PC-9 (cell line): ENCODE measurements at regions not wholly inside any gene's neighbourhood (a gene's known extent, or its start where the extent isn't known, plus 50 kb on each side); places are given as distances from the start of the nearest gene placed in this dataset.
"Not testable (repeated sequence)": the region's sequence is repeated elsewhere in the genome, so short reads cannot be mapped to it uniquely, and the experiment has no call there.

Experiments used
- BruUV-seq: library from RNA; stranded (reverse); fragments of 400-500 nt; replicated peaks from 2 replicates; lab custom pipeline; 2021; lab: Mats Ljungman, UMichigan
- CTCF ChIA-PET: fragments of 300-600 bp; sonication (Branson Sonifier 250); formaldehyde crosslinking; loops from one replicate; lab custom pipeline; 2022; ENCODE audit warnings: antibody characterized with exemption; lab: Charles Lee
- POLR2A ChIA-PET: fragments of 300-600 bp; sonication (Branson Sonifier 250); formaldehyde crosslinking; loops from one replicate; lab custom pipeline; 2022; ENCODE audit warnings: antibody characterized with exemption; ENCODE audit not compliant: unreplicated experiment; lab: Charles Lee
- DNase-seq, 2 experiments: peaks; one replicate each; pipeline versions ENCODE4 v3.0.0 to v3.0.0-alpha.2; 2015 to 2022; ENCODE audit warnings: mixed read lengths in 1 of 2
- H2AFZ ChIP-seq: fragments of 200-600 bp; sonication (generic); 2 replicates; pipeline ENCODE4 v1.8.1; 2017; ENCODE audit warnings: antibody characterized with exemption
- H3F3A ChIP-seq: fragments of 200-600 bp; sonication (generic); 2 replicates; pipeline ENCODE4 v1.8.1; 2017; ENCODE audit warnings: antibody characterized with exemption, mild to moderate bottlenecking, low read depth; ENCODE audit not compliant: insufficient read depth
- H3K27ac ChIP-seq: fragments of 200-600 bp; sonication (generic); 2 replicates; pipeline ENCODE4 v1.6.1; 2016; ENCODE audit warnings: mixed run types
- H3K27me3 ChIP-seq: fragments of 200-600 bp; sonication (generic); 2 replicates; pipeline ENCODE4 v1.6.1; 2016; ENCODE audit warnings: low read depth, mixed run types; ENCODE audit not compliant: insufficient read depth
- H3K36me3 ChIP-seq: fragments of 200-600 bp; sonication (generic); 2 replicates; pipeline ENCODE4 v1.6.1; 2016; ENCODE audit warnings: low read depth, mixed run types
- H3K4me1 ChIP-seq: fragments of 200-600 bp; sonication (generic); replicated peaks from 2 replicates; pipeline ENCODE4 v1.6.1; 2016; ENCODE audit warnings: mixed run types; ENCODE audit not compliant: insufficient read depth
- H3K4me2 ChIP-seq: fragments of 200-600 bp; sonication (generic); 2 replicates; pipeline ENCODE4 v1.6.1; 2017; ENCODE audit warnings: mixed run types
- H3K4me3 ChIP-seq: fragments of 200-600 bp; sonication (generic); 2 replicates; pipeline ENCODE4 v1.6.1; 2016; ENCODE audit warnings: mixed run types
- H3K79me2 ChIP-seq: fragments of 200-600 bp; sonication (generic); 2 replicates; pipeline ENCODE4 v1.6.1; 2017; ENCODE audit warnings: low read depth, mixed run types
- H3K9me2 ChIP-seq: fragments of 200-600 bp; sonication (generic); 2 replicates; pipeline ENCODE4 v1.8.1; 2017; ENCODE audit warnings: mild to moderate bottlenecking; ENCODE audit not compliant: insufficient read depth
- H3K9me3 ChIP-seq: fragments of 200-600 bp; sonication (generic); 2 replicates; pipeline ENCODE4 v1.8.1; 2016; ENCODE audit warnings: low read depth; ENCODE audit not compliant: insufficient read depth
- H4K20me1 ChIP-seq: fragments of 200-600 bp; sonication (generic); 2 replicates; pipeline ENCODE4 v1.8.1; 2017; ENCODE audit not compliant: insufficient read depth
- EZH2 ChIP-seq: fragments of 200-600 bp; sonication (generic); IDR thresholded peaks from 2 replicates; pipeline ENCODE4 v1.8.0; 2017; ENCODE audit warnings: antibody characterized with exemption, low read depth
- intact Hi-C: fragments of 100-400 bp; cut with micrococcal nuclease; formaldehyde crosslinking; loops from one replicate; pipeline ENCODE4 v1.10.0; 2022; ENCODE audit not compliant: unreplicated experiment
- TF ChIP-seq, protein P1 (sequence below): fragments of 200-600 bp; sonication (generic); conservative IDR thresholded peaks from 2 replicates; pipeline ENCODE4 v1.6.1; 2017; ENCODE audit warnings: mixed run types, antibody characterized with exemption, mild to moderate bottlenecking, moderate library complexity

DNA sequence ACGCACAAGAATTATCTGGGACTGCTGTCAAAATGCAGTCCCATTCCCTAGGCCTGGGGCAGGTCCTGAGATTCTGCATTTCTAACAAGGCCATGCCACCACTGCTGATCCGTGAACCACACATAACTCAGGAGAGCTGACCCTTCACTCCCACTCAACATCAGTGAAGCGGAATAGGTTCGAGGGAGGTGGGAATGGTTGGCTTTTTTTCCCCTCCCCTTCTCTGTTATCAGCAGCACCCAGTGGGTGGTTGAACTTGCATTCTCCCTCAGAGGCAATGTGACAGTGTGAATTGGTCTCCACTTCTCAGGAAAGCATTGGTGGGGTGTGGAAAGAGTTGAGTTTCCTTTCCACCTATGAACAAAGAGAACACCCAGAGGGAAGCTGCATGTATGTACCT lies 344.3 kb downstream of the GADD45G start:
- ChIA-PET CTCF (no interaction called here), POLR2A (no interaction called here)
- Histone ChIP-seq H3K79me2 (no peaks in the 10 kb centered on the region), H2AFZ (no peak overlapping the region), H3K27me3 (peaks cover 33% of the 10 kb centered on the region), H3K27ac (no peak overlapping the region), H3K9me2 (no peaks in the 10 kb centered on the region), H3K4me3 (no peak overlapping the region), H3K36me3 (no peaks in the 10 kb centered on the region), H3F3A (no peaks in the 10 kb centered on the region), H4K20me1 (no peaks in the 10 kb centered on the region), H3K4me1 (no peaks in the 10 kb centered on the region), H3K4me2 (no peak overlapping the region), H3K9me3 (no peaks in the 10 kb centered on the region)
- BruUV-seq: no TSS peak
- TF ChIP-seq, protein P1, sequence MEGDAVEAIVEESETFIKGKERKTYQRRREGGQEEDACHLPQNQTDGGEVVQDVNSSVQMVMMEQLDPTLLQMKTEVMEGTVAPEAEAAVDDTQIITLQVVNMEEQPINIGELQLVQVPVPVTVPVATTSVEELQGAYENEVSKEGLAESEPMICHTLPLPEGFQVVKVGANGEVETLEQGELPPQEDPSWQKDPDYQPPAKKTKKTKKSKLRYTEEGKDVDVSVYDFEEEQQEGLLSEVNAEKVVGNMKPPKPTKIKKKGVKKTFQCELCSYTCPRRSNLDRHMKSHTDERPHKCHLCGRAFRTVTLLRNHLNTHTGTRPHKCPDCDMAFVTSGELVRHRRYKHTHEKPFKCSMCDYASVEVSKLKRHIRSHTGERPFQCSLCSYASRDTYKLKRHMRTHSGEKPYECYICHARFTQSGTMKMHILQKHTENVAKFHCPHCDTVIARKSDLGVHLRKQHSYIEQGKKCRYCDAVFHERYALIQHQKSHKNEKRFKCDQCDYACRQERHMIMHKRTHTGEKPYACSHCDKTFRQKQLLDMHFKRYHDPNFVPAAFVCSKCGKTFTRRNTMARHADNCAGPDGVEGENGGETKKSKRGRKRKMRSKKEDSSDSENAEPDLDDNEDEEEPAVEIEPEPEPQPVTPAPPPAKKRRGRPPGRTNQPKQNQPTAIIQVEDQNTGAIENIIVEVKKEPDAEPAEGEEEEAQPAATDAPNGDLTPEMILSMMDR: no peak
- TF ChIP-seq EZH2: no peak
- DNase-seq: no peak
- intact Hi-C loops: no loop called here

DNA sequence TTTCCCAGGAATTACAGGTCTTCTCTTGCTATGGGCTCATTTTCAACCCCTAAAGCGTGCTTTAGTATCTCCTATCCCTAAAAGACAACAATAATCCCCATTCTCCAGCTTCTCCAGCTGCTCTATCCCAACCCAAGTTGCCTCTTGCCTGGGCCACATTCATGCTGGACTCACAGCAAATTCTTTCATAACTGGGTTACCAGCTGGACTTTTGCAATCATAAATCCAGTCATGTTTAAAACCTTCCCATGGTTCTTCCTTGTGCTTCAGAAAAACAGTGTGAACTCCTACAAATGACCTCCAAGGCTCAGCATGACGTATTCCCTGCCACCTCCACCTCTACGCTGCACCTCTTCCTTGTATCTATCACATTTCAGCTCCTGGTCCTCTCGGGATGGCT lies 346.9 kb downstream of the GADD45G start:
- no peak for TF ChIP-seq EZH2
- TF ChIP-seq, protein P1: no peak
- no peaks in the 10 kb centered on the region for H3K36me3 ChIP-seq
- no peaks in the 10 kb centered on the region for H4K20me1 ChIP-seq
- H3K27me3 ChIP-seq: peaks cover 19% of the 10 kb centered on the region
- no peak overlapping the region for H2AFZ ChIP-seq
- no peaks in the 10 kb centered on the region for H3K79me2 ChIP-seq
- no peak for DNase-seq
- H3K4me2 ChIP-seq: no peak overlapping the region
- H3K9me2 ChIP-seq: no peaks in the 10 kb centered on the region
- no peaks in the 10 kb centered on the region for H3K4me1 ChIP-seq
- no peak overlapping the region for H3K4me3 ChIP-seq
- no peaks in the 10 kb centered on the region for H3K9me3 ChIP-seq
- intact Hi-C loops: no loop called here
- POLR2A ChIA-PET: no interaction called here
- H3K27ac ChIP-seq: no peak overlapping the region
- CTCF ChIA-PET: no interaction called here
- no TSS peak for BruUV-seq
- no peaks in the 10 kb centered on the region for H3F3A ChIP-seq

- H3K27ac ChIP-seq: no peak overlapping the region
- H3K79me2 ChIP-seq: no peaks in the 10 kb centered on the region
- no peak for TF ChIP-seq EZH2
- TF ChIP-seq, protein P1: no peak
- no peak for DNase-seq
- H3K4me3 ChIP-seq: no peak overlapping the region
- no peaks in the 10 kb centered on the region for H3K4me1 ChIP-seq
- intact Hi-C loops: no loop called here
- H2AFZ ChIP-seq: no peak overlapping the region
- no peaks in the 10 kb centered on the region for H3K9me2 ChIP-seq
- H3K36me3 ChIP-seq: no peaks in the 10 kb centered on the region
- no peak overlapping the region for H3K4me2 ChIP-seq
- no TSS peak for BruUV-seq
- no peaks in the 10 kb centered on the region for H3F3A ChIP-seq
- POLR2A ChIA-PET: no interaction called here
- no peaks in the 10 kb centered on the region for H4K20me1 ChIP-seq
- CTCF ChIA-PET: no interaction called here
- H3K27me3 ChIP-seq: peaks cover 23% of the 10 kb centered on the region
- H3K9me3 ChIP-seq: no peaks in the 10 kb centered on the region
These were observed 347.6 kb downstream of the GADD45G start for GRCh38 chr9:89952401-89952800.

DNA sequence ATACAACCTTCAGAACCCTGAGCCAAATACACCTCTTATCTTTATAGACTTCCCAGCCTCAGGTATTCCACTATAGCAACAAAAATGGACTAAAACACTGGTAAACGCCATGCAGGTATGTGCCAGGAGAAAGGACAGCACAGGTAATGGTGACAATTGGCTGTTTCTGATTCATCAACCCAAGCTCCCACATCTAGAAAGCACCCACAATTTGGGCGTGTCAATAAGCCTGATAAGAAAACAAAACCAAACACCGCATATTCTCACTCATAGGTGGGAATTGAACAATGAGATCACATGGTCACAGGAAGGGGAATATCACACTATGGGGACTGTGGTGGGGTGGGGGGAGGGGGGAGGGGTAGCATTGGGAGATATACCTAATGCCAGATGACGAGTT lies 348.5 kb downstream of the GADD45G start:
- H3K4me1 ChIP-seq, H3K4me2 ChIP-seq, H3K4me3 ChIP-seq, H2AFZ ChIP-seq, H4K20me1 ChIP-seq, POLR2A ChIA-PET, BruUV-seq, H3F3A ChIP-seq, H3K9me2 ChIP-seq, intact Hi-C loops, H3K27ac ChIP-seq, CTCF ChIA-PET, H3K9me3 ChIP-seq, H3K36me3 ChIP-seq, DNase-seq, H3K79me2 ChIP-seq: not testable (repeated sequence)
- H3K27me3 ChIP-seq: peaks cover 30% of the 10 kb centered on the region
